H1 (cell line): ENCODE measurements at regions not wholly inside any gene's neighbourhood (a gene's known extent, or its start where the extent isn't known, plus 50 kb on each side); places are given as distances from the start of the nearest gene placed in this dataset.

Source experiments
- CTCF ChIP-seq, 3 experiments: IDR thresholded peaks; 1 replicate in 2 of 3; 2 replicates in 1 of 3; pipeline versions ENCODE4 v1.5.1 to v1.6.1; 2011; ENCODE audit warnings: low read length in 3 of 3, mild to moderate bottlenecking in 3 of 3, inconsistent platforms in 2 of 3, low read depth in 1 of 3, moderate library complexity in 1 of 3; ENCODE audit not compliant: insufficient read depth in 1 of 3; ENCODE audit errors: control extremely low read depth in 1 of 3
- EGR1 ChIP-seq: IDR thresholded peaks from 2 replicates; pipeline ENCODE4 v1.6.1; 2011; ENCODE audit warnings: low read depth, low read length, borderline replicate concordance
- EZH2 ChIP-seq: fragments of 200-600 bp; sonication (generic); IDR thresholded peaks from 2 replicates; pipeline ENCODE4 v1.7.1; 2012; ENCODE audit warnings: low read depth, mild to moderate bottlenecking, moderate library complexity, low read length, inconsistent platforms; ENCODE audit not compliant: severe bottlenecking
- MAFK ChIP-seq: IDR thresholded peaks from 2 replicates; pipeline ENCODE4 v1.6.1; 2012; ENCODE audit warnings: low read depth, mild to moderate bottlenecking, improper control_type of control experiment, low read length
- POLR2A ChIP-seq, 2 experiments: IDR thresholded peaks; 1 replicate in 1 of 2; 2 replicates in 1 of 2; pipeline ENCODE4 v1.6.1; 2011; ENCODE audit warnings: low read depth in 2 of 2, low read length in 2 of 2, mild to moderate bottlenecking in 2 of 2; ENCODE audit errors: control extremely low read depth in 1 of 2
- RXRA ChIP-seq: IDR thresholded peaks from 2 replicates; pipeline ENCODE4 v1.6.1; 2011; ENCODE audit warnings: low read depth, mild to moderate bottlenecking, low read length, moderate library complexity; ENCODE audit not compliant: insufficient read depth
- SUZ12 ChIP-seq: fragments of 200-600 bp; sonication (generic); IDR thresholded peaks from 2 replicates; pipeline ENCODE4 v1.6.1; 2012; ENCODE audit warnings: mild to moderate bottlenecking, inconsistent platforms, low read length, moderate library complexity, mixed read lengths
- TAF1 ChIP-seq: IDR thresholded peaks from 2 replicates; pipeline ENCODE4 v1.6.1; 2011; ENCODE audit warnings: mild to moderate bottlenecking, low read depth, low read length
- TBP ChIP-seq: IDR thresholded peaks from 2 replicates; pipeline ENCODE4 v1.6.1; 2011; ENCODE audit warnings: low read depth, low read length, improper control_type of control experiment
- YY1 ChIP-seq: IDR thresholded peaks from 2 replicates; pipeline ENCODE4 v1.6.1; 2011; ENCODE audit warnings: low read depth, mild to moderate bottlenecking, low read length

GRCh38 chr9:108621991-108622855, 233.6 kb downstream of the ACTL7B start:
- TF ChIP-seq CTCF (IDR thresholded peaks at IDR 0.05; ENCODE audit: control extremely low read depth in 1 of 3, insufficient read depth in 1 of 3, low read depth in 1 of 3, low read length in 3 of 3), result no peak
- no peak for TF ChIP-seq POLR2A (IDR thresholded peaks at IDR 0.05; ENCODE audit: control extremely low read depth in 1 of 2, low read depth in 2 of 2, low read length in 2 of 2)
- TF ChIP-seq MAFK, result no peak
- no peak for TF ChIP-seq TAF1
- no peak for TF ChIP-seq EZH2
- no peak for TF ChIP-seq TBP
- no peak for TF ChIP-seq EGR1
- TF ChIP-seq YY1, result no peak
- TF ChIP-seq SUZ12, result no peak
- TF ChIP-seq RXRA, result no peak
